GM23248 (cell line): ENCODE measurements at regions not wholly inside any gene's neighbourhood (a gene's known extent, or its start where the extent isn't known, plus 50 kb on each side); places are given as distances from the start of the nearest gene placed in this dataset.

ENCODE experiments used
- EZH2 ChIP-seq: fragments of 200-600 bp; sonication (generic); IDR thresholded peaks from 2 replicates; pipeline ENCODE4 v1.6.1; 2018; ENCODE audit warnings: antibody characterized with exemption, mild to moderate bottlenecking; ENCODE audit not compliant: insufficient read depth, poor library complexity, severe bottlenecking
- EZH2phosphoT487 ChIP-seq: fragments of 200-600 bp; sonication (generic); IDR thresholded peaks from 2 replicates; pipeline ENCODE4 v1.6.1; 2018; ENCODE audit warnings: antibody characterized with exemption, moderate library complexity, mild to moderate bottlenecking, low read depth; ENCODE audit not compliant: insufficient read depth

- TF ChIP-seq EZH2 (no peak), EZH2phosphoT487 (no peak)
Observed at GRCh38 chr5:169503886-169504285, 79.7 kb upstream of the SPDL1 start.
